Ovary (tissue), 3 donors: ENCODE measurements at regions not wholly inside any gene's neighbourhood (a gene's known extent, or its start where the extent isn't known, plus 50 kb on each side); places are given as distances from the start of the nearest gene placed in this dataset.

Experiments used
- EP300 ChIP-seq: sonication (generic); formaldehyde crosslinking; IDR thresholded peaks from one replicate; pipeline ENCODE4 v1.6.1; 2017; ENCODE audit warnings: antibody characterized with exemption
- POLR2A ChIP-seq: fragments of 450-650 bp; IDR thresholded peaks from one replicate; pipeline ENCODE4 v1.6.1; 2017; ENCODE audit warnings: antibody characterized with exemption, mild to moderate bottlenecking, moderate library complexity
- TF ChIP-seq, protein P1 (sequence below), 3 donors: fragments of 450-650 bp in 2 of 3; fragments of 200-600 bp in 1 of 3; IDR thresholded peaks; one replicate each; pipeline versions ENCODE4 v1.5.1 to v1.8.0; 2016 to 2022; ENCODE audit warnings: antibody characterized with exemption in 3 of 3, mild to moderate bottlenecking in 1 of 3
- donor health status: DM: no; HTN: no; CAD: no.

GRCh38 chr6:139765825-139766285 is 391.4 kb upstream of the CITED2 start:
- TF ChIP-seq, protein P1, sequence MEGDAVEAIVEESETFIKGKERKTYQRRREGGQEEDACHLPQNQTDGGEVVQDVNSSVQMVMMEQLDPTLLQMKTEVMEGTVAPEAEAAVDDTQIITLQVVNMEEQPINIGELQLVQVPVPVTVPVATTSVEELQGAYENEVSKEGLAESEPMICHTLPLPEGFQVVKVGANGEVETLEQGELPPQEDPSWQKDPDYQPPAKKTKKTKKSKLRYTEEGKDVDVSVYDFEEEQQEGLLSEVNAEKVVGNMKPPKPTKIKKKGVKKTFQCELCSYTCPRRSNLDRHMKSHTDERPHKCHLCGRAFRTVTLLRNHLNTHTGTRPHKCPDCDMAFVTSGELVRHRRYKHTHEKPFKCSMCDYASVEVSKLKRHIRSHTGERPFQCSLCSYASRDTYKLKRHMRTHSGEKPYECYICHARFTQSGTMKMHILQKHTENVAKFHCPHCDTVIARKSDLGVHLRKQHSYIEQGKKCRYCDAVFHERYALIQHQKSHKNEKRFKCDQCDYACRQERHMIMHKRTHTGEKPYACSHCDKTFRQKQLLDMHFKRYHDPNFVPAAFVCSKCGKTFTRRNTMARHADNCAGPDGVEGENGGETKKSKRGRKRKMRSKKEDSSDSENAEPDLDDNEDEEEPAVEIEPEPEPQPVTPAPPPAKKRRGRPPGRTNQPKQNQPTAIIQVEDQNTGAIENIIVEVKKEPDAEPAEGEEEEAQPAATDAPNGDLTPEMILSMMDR (IDR thresholded peaks at IDR 0.05), result no peak
- TF ChIP-seq POLR2A (no peak), EP300 (no peak)
